Activated T-cell treated with anti-CD3 and anti-CD28 coated beads for 48 hours (primary cell): ENCODE measurements at regions not wholly inside any gene's neighbourhood (a gene's known extent, or its start where the extent isn't known, plus 50 kb on each side); places are given as distances from the start of the nearest gene placed in this dataset.

Experiments
- DNase-seq: peaks from one replicate; pipeline ENCODE4 v3.0.0-alpha.2; 2020; ENCODE audit warnings: low read depth

DNA sequence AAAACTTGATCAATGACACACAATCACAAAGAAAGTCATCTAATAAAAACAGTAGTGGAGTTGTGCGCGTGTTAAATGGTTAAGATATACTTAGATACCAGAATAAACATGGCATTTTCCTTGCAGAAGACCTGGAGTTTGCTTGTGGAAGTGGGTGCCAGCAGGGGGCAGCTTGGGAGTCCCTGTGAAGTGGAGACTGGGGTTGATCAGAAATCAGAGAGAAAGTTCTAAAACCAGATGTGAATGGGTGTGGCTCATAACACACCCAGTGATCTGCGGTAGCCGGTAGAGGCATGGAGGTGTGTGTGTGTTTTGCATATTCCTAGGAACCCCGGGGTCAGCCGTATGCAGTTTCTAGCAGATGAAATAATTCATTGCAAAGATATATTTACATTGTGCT is 300.1 kb upstream of the TRIB2 start:
- DNase-seq, result peak; percentile 30

DNA sequence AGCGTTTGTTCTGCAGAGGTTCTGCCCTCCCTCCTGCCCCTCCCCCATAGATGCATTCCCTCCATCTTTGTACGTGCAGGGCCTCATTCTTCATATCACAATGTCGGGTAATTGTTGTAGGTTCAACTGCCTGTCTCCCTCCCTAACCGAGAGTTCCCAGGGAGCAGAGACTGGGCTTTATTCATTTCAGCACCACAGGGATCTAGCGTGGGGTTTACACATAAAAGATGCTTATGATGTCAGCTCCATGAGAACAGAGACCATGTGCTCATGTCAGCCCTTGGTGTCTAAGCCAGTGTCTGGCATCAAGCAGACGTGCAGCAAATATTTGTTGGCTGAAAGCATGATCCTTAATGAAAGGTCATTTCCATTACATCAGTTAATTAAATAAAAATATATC is 298.9 kb upstream of the TRIB2 start:
- DNase-seq, result no peak

DNA sequence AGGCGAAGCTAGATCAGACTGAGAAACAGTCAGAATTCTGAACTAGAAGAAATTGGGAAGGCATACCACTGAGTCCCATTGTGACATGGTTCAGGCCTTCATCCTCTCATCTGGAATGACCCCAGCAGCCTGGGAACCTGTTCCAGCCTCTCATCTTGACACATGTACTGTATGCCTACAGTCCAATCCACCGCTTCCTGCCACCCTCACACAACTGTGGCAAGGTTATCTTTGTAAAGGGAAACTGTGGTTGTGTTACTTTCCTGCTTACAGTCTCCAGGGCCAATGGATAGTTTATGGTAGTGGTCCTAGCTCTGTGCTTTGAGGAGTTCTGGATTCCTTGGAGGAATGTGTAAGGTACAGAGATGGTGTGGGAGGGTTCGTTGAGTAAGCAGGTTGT is 296.9 kb upstream of the TRIB2 start:
- no peak for DNase-seq

GRCh38 chr2:12421046-12421445 is 295.7 kb upstream of the TRIB2 start:
- DNase-seq, result no peak

DNA sequence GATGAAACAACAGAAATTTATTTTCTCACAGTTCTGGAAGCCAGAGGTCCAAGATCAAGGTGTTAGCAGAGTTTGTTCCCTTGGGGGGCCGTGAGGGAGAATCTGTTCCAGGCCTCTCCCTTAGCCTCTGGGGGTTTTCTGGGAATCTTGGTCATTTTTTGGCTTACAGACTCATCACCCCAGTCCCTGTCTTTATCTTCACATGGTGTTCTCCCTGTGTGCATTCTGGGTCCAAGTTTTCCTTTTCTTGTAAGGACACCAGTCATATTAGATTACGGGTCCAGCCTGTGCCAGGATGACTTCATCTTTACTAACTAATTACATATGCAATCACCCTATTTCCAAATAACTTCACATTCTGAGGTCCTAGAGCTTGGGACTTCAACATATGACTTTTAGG is 292.5 kb upstream of the TRIB2 start:
- DNase-seq, result no peak

GRCh38 chr2:12424809-12425208 is 291.9 kb upstream of the TRIB2 start:
- no peak for DNase-seq

DNA sequence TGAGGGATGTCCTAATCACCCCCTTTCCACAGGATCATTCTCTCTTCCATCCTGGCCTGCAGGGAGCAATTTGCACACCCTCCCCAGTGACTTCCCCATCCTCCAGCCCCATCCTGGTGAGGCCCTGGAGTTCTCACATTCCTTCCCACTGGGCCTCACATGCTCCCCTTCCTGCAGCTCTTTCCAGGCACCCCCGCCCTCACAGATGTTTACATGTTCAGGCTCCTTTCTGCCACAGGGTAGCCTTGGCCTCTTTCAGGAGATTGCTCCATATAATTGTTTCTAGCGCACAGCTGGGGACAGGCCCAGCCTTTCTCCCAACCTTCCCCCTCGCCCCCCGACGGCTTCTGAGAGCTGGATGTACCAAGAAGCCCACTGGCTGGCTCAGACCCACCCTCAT is 288.4 kb upstream of the TRIB2 start:
- no peak for DNase-seq

GRCh38 chr2:12428786-12429185 is 287.9 kb upstream of the TRIB2 start:
- no peak for DNase-seq

DNA sequence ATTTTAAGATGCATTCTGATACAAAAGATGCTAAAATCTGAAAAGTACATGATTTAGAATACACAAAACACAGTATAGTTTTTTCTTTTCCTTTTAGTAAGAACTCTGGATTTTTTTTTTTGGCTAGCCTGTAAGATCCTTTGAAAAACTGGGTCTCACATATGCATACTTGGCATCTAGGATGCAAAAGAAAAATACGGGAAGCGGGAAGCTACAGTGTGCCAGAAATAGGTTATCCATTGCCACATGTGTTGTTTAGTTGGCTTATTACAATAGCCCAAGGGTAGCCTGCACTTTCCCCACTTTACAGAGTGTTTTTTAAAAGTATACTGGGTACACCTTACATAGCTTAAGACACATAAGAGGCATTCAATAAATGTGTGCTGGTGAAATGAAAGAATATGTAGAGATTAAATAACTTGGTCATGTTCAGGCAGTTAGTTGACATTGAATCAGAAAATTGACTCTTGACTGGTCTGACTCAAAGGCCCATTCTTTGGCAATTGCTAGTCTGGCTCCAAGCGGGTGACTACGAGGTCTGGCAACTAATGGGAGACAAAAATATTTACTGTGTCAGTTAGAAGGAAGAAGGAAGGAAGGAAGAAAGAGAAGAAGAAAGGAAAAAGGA is 286.8 kb upstream of the TRIB2 start:
- no peak for DNase-seq

DNA sequence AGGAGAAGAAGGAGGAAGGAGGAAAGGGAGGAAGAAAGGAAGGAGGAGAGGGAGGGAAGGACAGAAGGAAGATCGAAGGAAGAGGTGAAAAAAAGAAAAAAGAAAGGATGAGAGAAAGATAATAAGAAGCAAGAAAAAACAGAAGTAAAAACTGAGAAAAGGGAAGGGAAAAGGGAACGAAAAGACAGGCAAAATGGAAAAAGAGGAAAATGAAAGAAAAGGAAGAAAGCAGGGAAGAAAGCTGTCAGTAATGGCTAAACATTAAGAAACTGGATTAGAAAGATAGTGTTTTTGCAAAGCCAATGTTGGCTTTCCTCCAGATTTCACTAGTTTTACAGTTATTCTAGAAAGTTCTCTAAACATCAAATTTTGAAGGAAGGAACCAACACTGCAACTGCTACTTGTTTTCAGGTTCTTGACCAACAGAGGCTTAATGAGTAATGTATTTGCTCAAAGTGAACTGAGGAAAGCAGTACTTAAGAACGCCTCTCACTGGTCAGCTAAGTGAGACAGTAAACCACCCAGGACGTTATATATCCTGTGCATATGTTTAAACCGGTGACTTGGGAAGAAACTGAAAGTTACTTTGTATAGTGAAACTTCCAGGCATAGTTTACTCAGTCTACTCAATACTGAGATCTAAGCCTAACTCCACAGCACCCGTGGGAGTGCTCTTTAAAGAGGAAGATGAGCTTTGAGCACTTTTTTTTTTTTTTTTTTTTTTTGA is 286.2 kb upstream of the TRIB2 start:
- peak; percentile 7 for DNase-seq

- DNase-seq, result no peak
These were observed 283.6 kb upstream of the TRIB2 start for GRCh38 chr2:12432985-12433625.

GRCh38 chr2:12433626-12433990 is 283.1 kb upstream of the TRIB2 start:
- no peak for DNase-seq

DNA sequence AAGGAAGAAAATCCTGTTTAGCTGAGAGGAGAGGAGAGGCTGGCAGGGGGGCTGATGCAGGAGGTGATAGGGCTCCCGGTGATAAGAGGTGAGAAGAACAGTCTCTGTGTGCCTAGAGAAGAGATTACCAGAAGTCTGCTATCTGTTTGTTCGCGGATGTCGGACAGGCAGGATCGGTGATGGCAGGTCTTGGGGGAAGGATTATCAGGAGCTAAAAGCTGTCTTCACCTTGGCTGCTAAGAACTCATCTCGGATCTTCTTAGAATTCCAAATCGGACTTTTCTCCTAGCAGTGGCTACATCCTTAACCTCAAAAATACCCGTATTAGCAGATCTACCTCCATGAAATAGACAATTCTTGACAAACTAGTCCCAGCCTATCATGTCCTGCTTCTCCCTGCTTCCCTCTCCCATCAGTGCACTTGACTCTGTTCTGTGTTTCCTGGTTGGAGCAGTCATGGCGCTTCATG is 282.1 kb upstream of the TRIB2 start:
- DNase-seq, result no peak

DNA sequence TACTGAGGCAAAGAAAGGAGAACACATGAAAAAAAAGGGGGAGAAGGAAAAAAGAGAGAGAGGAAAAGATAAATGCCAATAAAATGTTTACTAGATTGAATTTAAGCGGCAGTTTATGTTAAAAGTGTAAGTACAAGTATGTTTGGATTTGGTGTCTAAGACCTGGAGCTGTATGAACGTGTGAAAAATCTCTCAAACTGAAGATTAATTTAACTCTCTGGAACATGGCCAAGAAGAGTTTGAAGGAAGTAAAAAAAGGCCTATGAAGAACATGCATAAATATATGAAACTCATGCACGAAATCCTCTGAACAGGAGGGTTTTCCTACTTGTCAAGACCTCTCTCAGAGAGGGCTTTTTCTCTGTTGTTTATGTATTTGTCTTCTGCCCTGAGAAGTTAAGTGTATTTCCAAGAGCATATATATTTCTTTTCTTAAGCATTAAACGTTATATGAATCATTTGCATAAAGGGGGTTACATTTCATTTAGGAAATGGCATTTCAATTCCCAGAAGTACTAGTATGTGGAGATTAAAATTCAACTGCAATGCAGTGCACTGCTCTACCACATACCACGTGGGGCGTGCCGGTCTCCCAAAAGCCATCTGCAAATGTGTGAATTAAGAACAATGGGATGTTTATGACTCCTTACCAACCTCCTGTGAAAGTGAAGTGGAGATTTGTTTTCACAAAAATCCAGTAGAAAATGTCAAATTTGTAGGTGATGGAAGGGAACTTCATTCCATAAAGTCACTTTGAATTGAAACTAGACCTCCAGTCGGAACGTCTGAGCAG is 281.1 kb upstream of the TRIB2 start:
- DNase-seq, result no peak

- no peak for DNase-seq
These were observed 280.3 kb upstream of the TRIB2 start for GRCh38 chr2:12436483-12436882.

DNA sequence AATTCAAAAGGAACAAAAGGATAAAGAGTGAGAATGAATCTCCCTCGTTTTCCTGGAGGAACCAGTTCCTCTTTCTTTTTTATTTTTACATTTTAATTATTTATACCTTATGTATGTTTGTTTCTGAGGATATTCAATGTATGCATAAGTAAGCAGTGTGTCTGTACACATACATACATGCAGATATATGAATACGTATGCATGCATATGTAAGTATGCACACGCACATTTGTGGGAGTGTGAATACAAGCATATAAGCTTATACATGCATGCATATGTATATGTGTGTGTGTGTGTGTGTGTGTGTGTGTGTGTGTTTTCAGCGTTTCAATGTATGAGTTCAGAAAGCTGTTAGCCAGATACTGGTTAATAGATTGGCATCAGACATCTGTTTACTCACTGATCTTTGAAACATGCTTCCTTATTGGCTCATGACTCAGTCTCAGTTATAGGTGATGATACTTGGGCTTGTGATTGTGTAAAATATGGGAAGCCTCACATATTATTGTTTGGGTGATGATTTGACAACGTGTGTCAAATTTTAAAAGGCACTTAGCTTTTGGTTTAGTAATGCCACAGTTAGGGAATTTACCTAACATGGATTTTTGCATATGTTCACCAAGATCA is 279.7 kb upstream of the TRIB2 start:
- DNase-seq, result no peak

DNA sequence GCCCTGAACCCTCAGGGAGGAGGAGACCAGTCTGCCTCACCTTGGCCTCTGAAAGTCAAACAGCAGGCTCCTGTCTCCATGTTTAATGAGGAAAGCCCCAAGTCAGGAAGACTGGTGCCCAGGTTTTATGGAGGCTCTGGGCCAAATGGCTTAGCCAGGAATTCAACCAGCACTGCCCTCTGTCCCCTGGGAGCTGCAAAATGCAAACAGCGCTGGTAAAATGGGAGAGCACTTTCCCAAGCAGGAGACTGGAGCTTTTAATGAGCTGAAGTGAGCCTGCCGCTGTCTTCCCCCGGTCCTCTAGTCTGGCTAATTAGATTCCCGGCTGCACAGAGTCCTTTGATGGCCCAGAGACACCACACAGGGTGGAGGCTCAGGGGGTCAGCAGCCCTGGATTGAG is 276.0 kb upstream of the TRIB2 start:
- no peak for DNase-seq

GRCh38 chr2:12441750-12442475 is 274.8 kb upstream of the TRIB2 start:
- no peak for DNase-seq

DNA sequence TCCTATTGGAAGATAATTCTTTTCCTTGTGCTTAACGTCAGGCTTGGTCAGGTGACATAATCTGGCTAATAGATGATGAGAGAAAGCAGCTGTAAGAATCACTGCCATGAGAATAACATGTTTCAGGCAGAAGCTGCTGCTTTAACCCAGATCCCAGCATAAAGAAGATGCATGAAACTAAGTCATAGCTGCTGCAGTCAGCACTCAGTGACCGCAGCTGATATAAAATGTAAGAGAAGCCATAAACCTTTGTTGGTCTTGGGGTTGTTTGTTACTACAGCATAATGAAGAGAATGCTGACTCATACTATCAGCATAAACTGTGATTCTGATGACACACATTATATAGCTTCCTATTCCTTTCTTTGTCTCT is 274.3 kb upstream of the TRIB2 start:
- no peak for DNase-seq

DNA sequence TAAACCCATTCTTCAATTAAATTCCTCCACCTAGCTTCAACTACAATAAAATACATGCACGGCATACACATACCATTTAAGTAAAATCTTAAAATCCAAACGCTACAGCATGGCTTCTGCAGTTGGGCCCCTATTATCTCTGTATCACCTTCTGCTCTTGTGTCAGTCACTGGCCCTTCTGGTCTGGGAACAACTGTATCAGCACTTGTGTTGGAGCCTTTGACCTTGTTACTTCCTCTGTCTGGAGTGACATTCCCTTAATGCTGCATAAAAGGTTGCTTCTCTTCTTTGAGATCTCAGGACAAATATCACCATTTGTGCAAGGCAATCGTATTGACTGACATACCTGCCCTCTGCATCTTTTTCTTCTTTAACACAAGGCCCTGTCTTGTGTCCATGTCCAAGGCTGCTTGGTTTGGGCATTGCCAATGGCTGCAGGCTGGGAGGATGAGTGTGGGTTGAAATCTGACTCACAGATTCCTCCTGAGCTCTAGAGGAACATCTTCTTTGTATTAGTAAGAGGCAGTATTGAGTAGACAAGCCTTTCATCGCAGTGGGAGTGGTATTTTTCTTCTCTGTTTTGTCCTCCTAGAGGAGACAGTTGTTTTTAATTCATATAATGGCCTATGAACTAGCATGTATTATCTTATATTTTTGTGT is 267.8 kb upstream of the TRIB2 start:
- no peak for DNase-seq

GRCh38 chr2:12451726-12452125 is 265.0 kb upstream of the TRIB2 start:
- DNase-seq, result no peak
